Muscle layer of colon (tissue), 2 donors: ENCODE measurements at regions not wholly inside any gene's neighbourhood (a gene's known extent, or its start where the extent isn't known, plus 50 kb on each side); places are given as distances from the start of the nearest gene placed in this dataset.

Experiments used
- H3K27ac ChIP-seq: one replicate; pipeline ENCODE4 v1.7.0; 2013; ENCODE audit warnings: low read depth, mild to moderate bottlenecking, low read length, moderate library complexity
- H3K27me3 ChIP-seq, 2 donors: one replicate each; pipeline ENCODE4 v1.7.0; 2013; ENCODE audit warnings: low read length in 2 of 2, mild to moderate bottlenecking in 2 of 2; ENCODE audit not compliant: insufficient read depth in 2 of 2, control insufficient read depth in 1 of 2
- H3K36me3 ChIP-seq: one replicate; pipeline ENCODE4 v1.7.0; 2013; ENCODE audit warnings: mild to moderate bottlenecking, low read length; ENCODE audit not compliant: insufficient read depth
- H3K4me1 ChIP-seq: one replicate; pipeline ENCODE4 v1.7.0; 2013; ENCODE audit warnings: mild to moderate bottlenecking, low read length; ENCODE audit not compliant: insufficient read depth
- H3K4me3 ChIP-seq, 2 donors: one replicate each; pipeline ENCODE4 v1.7.0; 2013; ENCODE audit warnings: low read length in 2 of 2, low read depth in 1 of 2, mild to moderate bottlenecking in 1 of 2, moderate library complexity in 1 of 2
- H3K9ac ChIP-seq: one replicate; pipeline ENCODE4 v1.7.0; 2013; ENCODE audit warnings: low read length
- H3K9me3 ChIP-seq: one replicate; pipeline ENCODE4 v1.7.0; 2013; ENCODE audit warnings: mild to moderate bottlenecking, low read length
- donor health status: abdominal sarcoma.
- donor health status: Adenocarcinoma of cecum.

DNA sequence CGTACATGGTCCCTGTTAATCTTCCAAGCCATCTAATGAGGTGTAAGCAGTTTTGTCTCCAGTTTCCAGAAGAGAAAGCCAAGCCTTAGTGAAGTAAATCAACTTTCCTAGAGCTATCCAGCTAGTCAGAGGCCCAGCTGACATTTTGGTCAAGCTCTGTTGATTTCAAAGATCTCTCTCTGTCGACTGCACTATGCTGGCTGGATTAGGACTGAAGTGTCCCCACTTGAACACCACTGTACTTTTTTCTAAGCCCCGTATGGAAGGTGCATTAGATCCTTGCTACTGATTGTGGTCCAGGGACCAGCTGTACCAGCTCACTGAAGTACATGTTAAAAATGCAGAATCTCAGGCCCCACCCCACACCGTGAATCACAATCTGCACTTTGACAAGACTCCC lies 176.5 kb upstream of the NAV2 start:
- H3K9me3 ChIP-seq = no peaks in the 10 kb centered on the region
- H3K27ac ChIP-seq = no peak overlapping the region
- no peaks in the 10 kb centered on the region for H3K36me3 ChIP-seq
- H3K4me1 ChIP-seq = peaks cover 10% of the 10 kb centered on the region
- H3K9ac ChIP-seq = no peak overlapping the region
- no peak overlapping the region for H3K4me3 ChIP-seq
- no peaks in the 10 kb centered on the region for H3K27me3 ChIP-seq

DNA sequence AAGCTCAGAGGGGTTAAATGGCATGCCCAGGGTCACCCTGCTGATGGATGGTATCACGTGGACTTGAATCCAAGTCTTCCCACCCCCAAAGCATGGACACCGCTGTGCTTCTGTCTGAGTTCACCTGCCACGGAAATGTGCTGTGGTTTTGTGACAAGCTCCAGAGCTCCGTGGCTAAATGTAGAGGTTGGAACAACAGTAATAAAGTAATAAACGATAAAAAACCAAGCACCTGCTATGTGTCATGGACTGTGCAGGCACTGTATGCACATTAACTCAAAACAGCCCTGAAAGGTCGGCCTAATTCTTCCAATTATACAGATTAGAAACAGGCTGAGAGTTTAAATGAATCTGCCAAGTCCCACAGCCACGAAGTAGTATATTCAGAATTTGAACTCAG lies 182.1 kb upstream of the NAV2 start:
- Histone ChIP-seq H3K27me3 (no peaks in the 10 kb centered on the region), H3K4me1 (peaks cover 16% of the 10 kb centered on the region), H3K9me3 (no peaks in the 10 kb centered on the region), H3K36me3 (no peaks in the 10 kb centered on the region), H3K9ac (no peak overlapping the region), H3K4me3 (no peak overlapping the region), H3K27ac (no peak overlapping the region)

DNA sequence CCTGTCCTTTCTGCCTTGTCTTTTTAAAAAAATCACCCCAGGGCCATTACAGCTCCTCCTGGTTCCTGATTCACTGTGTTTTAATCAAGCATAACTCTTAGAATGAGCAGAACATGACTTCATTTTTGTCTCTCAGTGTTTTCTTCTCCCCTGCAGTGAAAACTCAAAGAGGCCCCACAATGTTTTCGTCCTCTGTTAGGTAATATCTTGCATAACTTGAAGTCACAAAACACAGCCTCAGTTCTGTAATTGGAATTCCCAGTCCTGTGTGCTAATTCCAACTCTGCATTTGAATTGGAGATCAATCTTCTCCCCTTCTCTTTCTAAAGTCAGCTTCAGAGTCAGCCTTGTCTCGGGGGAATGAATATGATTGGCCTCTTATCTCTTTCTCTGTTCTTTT lies 186.5 kb upstream of the NAV2 start:
- H3K4me3 ChIP-seq = no peak overlapping the region
- H3K27ac ChIP-seq = no peak overlapping the region
- peaks cover 22% of the 10 kb centered on the region for H3K4me1 ChIP-seq
- no peaks in the 10 kb centered on the region for H3K9me3 ChIP-seq
- H3K36me3 ChIP-seq = no peaks in the 10 kb centered on the region
- no peak overlapping the region for H3K9ac ChIP-seq
- H3K27me3 ChIP-seq = no peaks in the 10 kb centered on the region

DNA sequence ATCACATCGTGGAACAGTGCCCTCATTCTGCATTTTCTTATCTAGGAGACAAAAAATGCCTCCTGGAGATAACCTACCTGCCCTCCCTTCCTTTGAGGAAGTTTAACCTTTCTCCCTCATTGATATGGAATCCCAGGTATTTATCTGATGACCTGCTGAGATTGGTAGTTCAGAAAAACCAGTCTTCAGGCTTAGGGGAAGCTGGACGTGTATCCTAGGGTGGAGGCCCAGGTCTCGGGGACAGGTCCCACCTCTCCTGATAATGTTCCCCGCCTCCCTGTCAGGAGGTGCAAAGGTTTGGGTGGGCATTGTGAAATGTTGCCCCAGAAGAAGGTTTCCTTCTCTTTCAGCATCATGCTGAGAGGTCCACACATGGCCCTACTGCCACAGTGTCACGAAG lies 186.9 kb upstream of the NAV2 start:
- no peak overlapping the region for H3K9ac ChIP-seq
- no peaks in the 10 kb centered on the region for H3K27me3 ChIP-seq
- H3K36me3 ChIP-seq = no peaks in the 10 kb centered on the region
- no peaks in the 10 kb centered on the region for H3K9me3 ChIP-seq
- no peak overlapping the region for H3K27ac ChIP-seq
- H3K4me3 ChIP-seq = no peak overlapping the region
- peaks cover 21% of the 10 kb centered on the region for H3K4me1 ChIP-seq

DNA sequence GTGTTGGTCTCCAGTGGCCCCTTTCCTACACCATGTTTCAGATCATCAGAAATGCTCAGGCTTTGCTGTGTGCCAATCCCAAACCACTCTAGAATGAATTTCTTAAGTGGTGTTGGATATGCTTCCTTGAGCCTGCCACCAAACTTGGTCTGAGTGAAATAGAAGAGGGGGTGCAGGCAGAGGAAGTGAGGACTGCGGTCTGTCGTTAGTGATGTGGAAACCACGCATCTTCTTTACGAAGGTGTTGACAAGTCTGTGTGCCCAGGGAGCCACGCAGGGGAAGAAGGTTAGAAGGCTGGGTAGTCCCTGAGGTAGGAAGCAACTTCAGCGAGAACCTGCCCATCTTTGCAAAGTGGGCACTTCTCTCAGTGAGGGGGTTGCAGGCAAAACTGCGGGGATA lies 187.4 kb upstream of the NAV2 start:
- H3K27ac ChIP-seq = no peak overlapping the region
- peaks cover 19% of the 10 kb centered on the region for H3K4me1 ChIP-seq
- no peak overlapping the region for H3K4me3 ChIP-seq
- H3K36me3 ChIP-seq = no peaks in the 10 kb centered on the region
- H3K9me3 ChIP-seq = no peaks in the 10 kb centered on the region
- H3K9ac ChIP-seq = no peak overlapping the region
- no peaks in the 10 kb centered on the region for H3K27me3 ChIP-seq

DNA sequence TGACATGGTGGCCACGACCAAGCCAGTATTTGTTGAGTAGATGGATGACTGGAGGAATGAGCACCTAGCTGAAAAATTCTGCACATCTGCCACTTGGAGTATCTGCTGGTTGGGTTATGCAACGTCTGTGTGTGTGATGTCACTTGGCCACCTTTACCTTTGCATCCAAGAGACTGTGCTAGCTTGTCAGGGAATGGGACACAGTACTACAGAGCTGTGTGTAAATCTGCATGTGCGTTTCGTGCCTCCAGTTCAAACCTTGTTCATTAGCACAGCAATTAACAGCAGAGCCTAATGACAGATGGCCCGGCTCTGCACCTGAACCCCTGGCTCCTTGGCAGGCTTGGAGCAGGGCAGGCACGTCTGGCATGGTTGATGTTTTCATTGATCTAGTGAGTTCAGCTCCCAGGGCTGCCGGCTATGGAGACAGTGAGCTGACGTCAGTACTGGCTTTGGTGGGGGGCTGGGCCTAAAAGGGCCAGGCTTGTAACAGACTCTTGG lies 188.4 kb upstream of the NAV2 start:
- H3K9me3 ChIP-seq = no peaks in the 10 kb centered on the region
- H3K4me1 ChIP-seq = peaks cover 10% of the 10 kb centered on the region
- no peak overlapping the region for H3K9ac ChIP-seq
- H3K36me3 ChIP-seq = no peaks in the 10 kb centered on the region
- no peak overlapping the region for H3K27ac ChIP-seq
- no peak overlapping the region for H3K4me3 ChIP-seq
- no peaks in the 10 kb centered on the region for H3K27me3 ChIP-seq

DNA sequence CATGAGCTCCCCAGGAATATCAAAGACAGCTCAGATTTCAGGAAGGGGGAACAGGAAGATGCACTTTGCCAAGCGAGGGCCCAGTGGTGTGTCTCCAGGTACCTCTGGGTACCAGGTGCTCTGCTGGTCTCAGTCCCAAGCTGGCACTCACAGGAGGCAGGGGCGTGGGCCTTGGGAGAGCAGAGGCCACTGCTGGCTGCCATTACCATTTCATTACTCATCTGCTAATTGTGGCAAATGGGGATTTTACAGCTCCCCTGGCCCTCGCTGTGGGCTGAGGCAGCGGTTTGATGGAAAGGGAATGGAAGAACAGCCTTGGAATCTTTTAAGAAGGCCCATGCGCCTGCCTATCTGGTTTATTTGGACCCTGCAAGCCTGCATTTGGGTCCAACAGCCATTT lies 192.0 kb upstream of the NAV2 start:
- peaks cover 10% of the 10 kb centered on the region for H3K4me1 ChIP-seq
- H3K9me3 ChIP-seq = no peaks in the 10 kb centered on the region
- no peak overlapping the region for H3K27ac ChIP-seq
- no peaks in the 10 kb centered on the region for H3K27me3 ChIP-seq
- no peak overlapping the region for H3K9ac ChIP-seq
- H3K4me3 ChIP-seq = no peak overlapping the region
- no peaks in the 10 kb centered on the region for H3K36me3 ChIP-seq

DNA sequence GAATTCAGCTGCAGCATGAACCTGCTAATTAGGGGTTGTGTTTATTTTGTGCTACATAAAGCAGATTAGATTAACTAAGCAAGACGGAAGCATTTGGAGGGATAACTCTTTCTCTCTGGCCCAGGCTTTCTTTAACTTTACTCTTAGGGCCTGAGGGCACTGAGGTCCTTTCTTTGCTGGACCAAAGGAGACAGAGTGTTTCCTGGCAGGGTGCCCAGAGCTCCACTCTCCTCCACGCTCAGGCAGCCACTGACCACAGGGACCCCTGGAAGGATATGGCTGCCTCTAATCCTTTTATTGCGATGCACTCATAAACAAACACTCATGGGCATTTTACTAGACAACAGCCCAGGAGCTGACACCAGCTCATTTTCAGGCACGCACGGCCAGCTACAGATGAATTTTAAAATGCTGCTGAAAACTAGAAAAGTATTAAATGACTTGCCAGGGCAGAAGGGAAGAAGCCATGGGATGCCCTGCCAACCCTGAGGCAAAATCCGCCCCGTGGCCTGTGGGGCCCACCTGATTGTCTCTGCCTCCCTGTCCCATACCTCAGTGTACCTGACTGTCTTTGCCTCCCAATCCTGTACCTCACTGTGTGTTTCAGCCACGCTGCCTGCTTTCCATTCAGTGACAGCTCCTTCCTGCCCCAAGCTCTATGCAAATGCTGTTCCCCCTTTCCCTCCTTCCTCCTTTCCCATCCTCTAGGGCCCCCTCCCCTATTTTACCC lies 192.6 kb upstream of the NAV2 start:
- Histone ChIP-seq H3K4me1 (peaks cover 10% of the 10 kb centered on the region), H3K4me3 (no peak overlapping the region), H3K9ac (no peak overlapping the region), H3K27me3 (no peaks in the 10 kb centered on the region), H3K36me3 (no peaks in the 10 kb centered on the region), H3K27ac (no peak overlapping the region), H3K9me3 (no peaks in the 10 kb centered on the region)

DNA sequence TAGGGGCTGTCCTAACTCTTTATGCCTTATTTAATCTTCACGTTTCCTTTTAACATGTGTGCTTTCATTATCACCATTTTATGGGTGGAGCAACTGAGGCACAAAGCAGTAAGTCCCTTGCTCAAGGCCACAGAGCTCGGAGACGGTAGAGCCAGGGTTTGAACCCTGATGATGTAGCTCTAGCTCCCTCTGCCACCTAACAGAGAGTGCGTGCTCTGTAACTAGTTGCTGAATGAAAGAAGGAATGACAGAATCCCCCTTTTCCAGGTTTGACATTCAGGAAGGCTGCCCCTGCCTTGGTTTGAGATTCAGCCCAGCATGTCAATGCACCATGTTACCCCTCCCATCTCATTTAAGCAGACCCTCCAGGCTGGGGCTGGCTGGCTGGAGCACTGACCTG lies 193.3 kb upstream of the NAV2 start:
- Histone ChIP-seq H3K27me3 (no peaks in the 10 kb centered on the region), H3K4me1 (peaks cover 6% of the 10 kb centered on the region), H3K9me3 (no peaks in the 10 kb centered on the region), H3K27ac (no peak overlapping the region), H3K36me3 (no peaks in the 10 kb centered on the region), H3K4me3 (no peak overlapping the region), H3K9ac (no peak overlapping the region)

DNA sequence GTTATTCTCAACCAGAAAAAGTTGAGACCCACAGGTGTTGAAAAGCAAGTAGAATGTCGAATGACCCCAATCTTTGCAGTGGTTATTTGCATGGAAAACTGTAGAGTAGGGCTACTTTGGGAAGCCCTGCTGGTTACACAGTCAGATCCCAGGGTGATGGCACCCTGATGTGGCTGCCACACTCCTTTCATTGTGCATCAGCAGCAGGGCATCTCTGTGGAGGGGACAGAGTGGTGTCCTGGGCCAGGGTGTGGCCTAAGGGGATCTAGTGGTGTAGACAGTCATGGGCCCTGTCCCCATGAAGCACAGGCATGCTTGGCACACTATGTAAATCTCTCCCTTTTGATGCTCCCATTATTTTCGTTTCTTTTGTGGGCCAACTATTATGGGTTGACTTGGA lies 199.4 kb upstream of the NAV2 start:
- Histone ChIP-seq H3K9me3 (no peaks in the 10 kb centered on the region), H3K36me3 (no peaks in the 10 kb centered on the region), H3K27ac (no peak overlapping the region), H3K9ac (no peak overlapping the region), H3K4me1 (no peaks in the 10 kb centered on the region), H3K27me3 (no peaks in the 10 kb centered on the region), H3K4me3 (no peak overlapping the region)

DNA sequence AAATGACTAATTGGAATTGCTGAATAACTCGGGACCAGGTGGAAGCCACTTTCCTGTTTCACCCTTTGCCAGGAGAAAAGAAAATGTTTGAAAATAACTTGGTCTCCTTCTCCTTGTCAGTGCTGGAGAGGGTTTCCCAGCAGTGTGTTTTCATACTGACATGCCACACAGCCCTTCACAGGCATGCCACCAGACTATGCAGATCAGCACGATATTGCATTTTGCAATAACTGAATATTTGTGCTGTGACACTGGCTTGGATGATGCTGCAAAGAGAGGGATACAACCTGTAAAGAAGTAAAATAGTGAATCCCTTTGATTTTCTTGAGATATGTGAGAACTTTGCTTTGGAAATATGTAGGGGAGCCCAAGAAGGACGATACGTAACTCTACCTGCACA lies 200.0 kb upstream of the NAV2 start:
- no peaks in the 10 kb centered on the region for H3K9me3 ChIP-seq
- H3K9ac ChIP-seq = no peak overlapping the region
- no peaks in the 10 kb centered on the region for H3K4me1 ChIP-seq
- no peaks in the 10 kb centered on the region for H3K36me3 ChIP-seq
- no peak overlapping the region for H3K27ac ChIP-seq
- H3K4me3 ChIP-seq = no peak overlapping the region
- H3K27me3 ChIP-seq = no peaks in the 10 kb centered on the region

DNA sequence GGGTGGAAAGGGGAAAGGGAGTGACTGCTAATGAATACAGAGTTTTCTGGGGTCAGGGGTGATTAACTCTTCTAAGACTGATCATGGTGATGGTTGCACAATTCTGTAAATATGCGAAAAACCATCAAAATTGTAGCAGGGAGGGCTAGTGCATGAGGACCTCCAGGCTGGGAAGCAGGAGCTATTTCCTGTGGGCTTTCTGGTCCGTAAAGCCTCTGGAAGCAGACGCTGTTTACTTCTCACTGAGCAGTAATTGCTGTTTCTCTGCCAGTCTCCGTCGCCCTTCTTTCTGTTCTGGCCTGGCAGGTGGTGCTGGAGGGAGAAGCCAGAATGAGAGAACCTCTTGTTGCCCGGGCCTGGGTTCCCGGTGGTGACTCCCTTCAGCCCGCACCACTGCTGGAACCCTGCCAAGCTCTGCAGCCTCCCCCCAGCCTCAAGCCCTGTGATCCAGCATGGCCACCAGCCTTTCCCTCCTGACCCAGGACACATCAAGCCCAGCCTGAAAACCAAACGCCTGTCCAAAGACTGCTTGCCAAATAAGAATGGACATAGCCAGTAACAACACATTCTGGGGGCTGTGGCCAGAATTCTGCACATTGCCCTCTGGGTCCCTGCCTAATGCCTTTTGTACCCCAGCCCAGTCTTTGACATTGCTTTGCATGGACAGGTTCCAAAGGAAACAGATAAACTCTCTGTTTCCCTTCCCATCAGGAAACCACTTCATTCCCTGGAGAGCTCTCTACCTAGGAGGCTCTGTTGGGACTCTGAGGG lies 201.0 kb upstream of the NAV2 start:
- Histone ChIP-seq H3K4me3 (no peak overlapping the region), H3K27me3 (no peaks in the 10 kb centered on the region), H3K9ac (no peak overlapping the region), H3K9me3 (no peaks in the 10 kb centered on the region), H3K4me1 (no peaks in the 10 kb centered on the region), H3K27ac (no peak overlapping the region), H3K36me3 (no peaks in the 10 kb centered on the region)
